Prostate gland (tissue), 2 donors: ENCODE measurements at regions not wholly inside any gene's neighbourhood (a gene's known extent, or its start where the extent isn't known, plus 50 kb on each side); places are given as distances from the start of the nearest gene placed in this dataset.

ENCODE experiments used
- POLR2A ChIP-seq: fragments of 450-650 bp; IDR thresholded peaks from one replicate; pipeline ENCODE4 v1.6.1; 2016; ENCODE audit warnings: antibody characterized with exemption, mild to moderate bottlenecking
- POLR2AphosphoS5 ChIP-seq: sonication (generic); formaldehyde crosslinking; IDR thresholded peaks from one replicate; pipeline ENCODE4 v1.6.1; 2017; ENCODE audit warnings: antibody characterized with exemption
- TF ChIP-seq, protein P1 (sequence below), 4 experiments: fragments of 200-600 bp in 2 of 4; fragments of 450-650 bp in 2 of 4; sonication (generic) in 2 of 4; IDR thresholded peaks; 1 replicate in 3 of 4; 2 replicates in 1 of 4; pipeline ENCODE4 v1.5.1; 2016 to 2019; ENCODE audit warnings: antibody characterized with exemption in 4 of 4, mild to moderate bottlenecking in 2 of 4, moderate library complexity in 2 of 4

DNA sequence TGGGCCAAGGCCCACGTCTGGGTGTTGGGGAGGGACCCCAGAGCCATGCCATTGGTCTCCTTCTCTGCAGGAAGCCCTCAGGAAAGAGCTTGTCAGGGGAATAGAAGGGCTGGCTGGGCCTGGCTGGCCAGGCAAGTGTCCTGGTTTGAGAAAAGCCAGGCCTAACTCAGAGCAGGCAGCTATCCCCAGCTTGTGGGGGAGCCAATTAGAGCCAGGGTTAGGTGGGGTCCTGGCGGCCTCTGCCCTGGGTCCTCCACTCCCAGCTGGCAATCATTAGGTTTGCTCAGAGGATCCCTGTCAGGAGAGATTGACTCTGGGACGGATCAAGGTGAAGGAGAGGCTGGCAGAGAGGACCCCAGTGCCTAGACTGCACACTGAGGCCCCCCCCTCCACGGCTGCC lies 64.8 kb downstream of the PJA1 start:
- TF ChIP-seq POLR2AphosphoS5 (no peak), POLR2A (no peak)
- TF ChIP-seq, protein P1, sequence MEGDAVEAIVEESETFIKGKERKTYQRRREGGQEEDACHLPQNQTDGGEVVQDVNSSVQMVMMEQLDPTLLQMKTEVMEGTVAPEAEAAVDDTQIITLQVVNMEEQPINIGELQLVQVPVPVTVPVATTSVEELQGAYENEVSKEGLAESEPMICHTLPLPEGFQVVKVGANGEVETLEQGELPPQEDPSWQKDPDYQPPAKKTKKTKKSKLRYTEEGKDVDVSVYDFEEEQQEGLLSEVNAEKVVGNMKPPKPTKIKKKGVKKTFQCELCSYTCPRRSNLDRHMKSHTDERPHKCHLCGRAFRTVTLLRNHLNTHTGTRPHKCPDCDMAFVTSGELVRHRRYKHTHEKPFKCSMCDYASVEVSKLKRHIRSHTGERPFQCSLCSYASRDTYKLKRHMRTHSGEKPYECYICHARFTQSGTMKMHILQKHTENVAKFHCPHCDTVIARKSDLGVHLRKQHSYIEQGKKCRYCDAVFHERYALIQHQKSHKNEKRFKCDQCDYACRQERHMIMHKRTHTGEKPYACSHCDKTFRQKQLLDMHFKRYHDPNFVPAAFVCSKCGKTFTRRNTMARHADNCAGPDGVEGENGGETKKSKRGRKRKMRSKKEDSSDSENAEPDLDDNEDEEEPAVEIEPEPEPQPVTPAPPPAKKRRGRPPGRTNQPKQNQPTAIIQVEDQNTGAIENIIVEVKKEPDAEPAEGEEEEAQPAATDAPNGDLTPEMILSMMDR (IDR thresholded peaks at IDR 0.05): no peak
